GM03348 (cell line): ENCODE measurements at regions not wholly inside any gene's neighbourhood (a gene's known extent, or its start where the extent isn't known, plus 50 kb on each side); places are given as distances from the start of the nearest gene placed in this dataset.
"Not testable (repeated sequence)": the region's sequence is repeated elsewhere in the genome, so short reads cannot be mapped to it uniquely, and the experiment has no call there.

Experiments
- DNase-seq: peaks from one replicate; pipeline ENCODE4 v3.0.0; 2012; ENCODE audit warnings: low spot score

DNA sequence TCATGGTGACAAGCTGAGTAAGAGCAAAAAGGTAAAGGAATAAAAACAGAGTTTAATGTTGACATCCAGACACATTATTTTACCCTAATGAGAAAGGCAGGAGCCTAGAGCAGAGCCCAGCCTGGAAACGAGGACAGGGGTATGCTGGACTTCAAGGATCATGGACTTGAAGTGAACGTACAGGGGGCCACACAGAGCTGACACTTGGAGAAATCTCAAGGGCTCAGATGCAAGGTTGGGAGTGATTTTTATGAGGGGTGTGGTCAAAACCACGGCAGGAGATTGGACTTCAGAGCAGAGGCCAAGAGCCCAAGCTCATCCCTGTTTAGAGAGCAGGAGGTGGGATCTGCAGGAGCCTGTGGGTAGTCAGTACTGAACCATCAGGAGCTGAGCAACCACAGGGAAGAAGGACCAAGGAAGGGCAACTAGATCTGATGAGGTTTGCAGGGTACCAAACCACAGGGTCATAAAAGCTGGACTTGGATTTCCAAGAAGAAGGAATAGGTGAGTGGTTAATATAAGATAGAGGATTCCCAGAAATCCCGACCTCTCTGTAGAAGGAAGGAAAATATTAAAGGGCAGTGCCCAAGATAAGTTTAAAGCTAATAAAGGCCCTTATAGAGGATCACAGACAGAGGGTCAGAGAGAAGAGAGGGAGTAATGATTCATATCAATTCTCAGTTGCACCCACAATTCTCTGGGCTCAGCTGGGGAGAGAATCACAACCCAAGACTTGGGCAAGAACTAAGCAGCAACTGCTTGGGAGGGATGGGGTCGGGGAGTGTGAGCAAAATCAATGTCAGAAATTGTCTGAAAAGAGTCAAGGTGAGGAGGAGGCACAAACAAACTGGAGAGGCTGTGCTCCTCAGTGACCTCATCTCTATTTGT, 331.7 kb downstream of the SOX9 start:
- no peak for DNase-seq

- DNase-seq: no peak
Measured at GRCh38 chr17:72454342-72454741, 333.5 kb downstream of the SOX9 start.

DNA sequence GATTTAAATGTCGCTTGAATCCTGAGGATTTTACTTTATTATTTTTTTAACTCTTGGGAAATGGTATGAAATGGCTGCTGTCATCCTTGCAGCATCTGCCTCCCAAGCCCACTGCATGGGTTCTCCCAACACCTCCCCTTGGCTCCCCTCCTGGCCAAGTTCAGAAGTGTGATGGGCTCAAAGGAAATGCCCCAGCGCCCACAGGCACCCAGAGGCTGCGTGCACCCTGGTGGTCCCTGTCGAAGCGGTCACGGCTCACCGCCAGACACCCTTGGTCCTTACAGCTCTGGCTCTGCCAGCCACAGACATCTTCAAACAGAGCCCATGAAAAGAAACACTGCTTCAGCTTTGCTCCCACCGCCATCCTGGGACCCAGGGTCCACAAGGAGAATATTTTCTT, 334.7 kb downstream of the SOX9 start:
- DNase-seq: no peak

DNA sequence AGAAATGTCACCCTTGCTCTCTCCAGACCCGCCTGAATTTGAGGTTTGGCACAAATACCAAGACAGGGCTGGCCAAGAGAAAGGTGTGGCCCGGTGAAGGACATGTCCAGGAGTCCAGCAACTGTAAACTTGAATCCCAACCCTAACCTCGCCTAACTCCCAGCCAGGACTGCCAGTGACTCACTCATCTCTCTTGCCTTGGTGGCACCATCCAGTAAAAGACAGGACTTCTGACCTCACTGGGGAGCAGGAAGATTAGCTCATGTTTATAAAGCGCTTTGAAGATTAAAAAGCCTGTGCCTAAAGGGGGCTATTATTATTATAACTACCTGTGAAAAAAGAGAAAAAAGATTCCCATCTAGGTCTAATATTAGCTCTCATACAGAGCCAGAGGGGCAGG, 335.3 kb downstream of the SOX9 start:
- peak; percentile 55 for DNase-seq

DNA sequence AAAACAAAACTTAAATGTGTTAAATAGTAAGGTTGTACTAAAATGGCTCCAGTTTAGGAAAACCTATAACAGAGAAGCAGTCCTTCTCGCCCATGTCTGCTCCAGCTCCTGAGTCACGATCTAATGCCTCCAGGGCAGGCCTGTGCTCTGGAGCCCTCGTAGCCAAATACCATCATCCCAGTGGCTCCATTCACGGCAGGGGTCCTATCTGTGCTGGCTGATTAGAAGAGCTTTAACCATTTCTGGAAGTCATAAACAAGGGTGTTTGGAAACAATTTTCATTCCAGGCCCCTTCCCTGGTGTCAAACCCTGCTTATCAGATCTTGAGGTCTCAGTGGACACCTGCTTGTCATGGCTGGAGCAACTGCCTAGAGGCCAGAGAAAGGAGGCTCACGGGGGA, 336.9 kb downstream of the SOX9 start:
- no peak for DNase-seq

- DNase-seq: no peak
Measured at GRCh38 chr17:72458301-72458700, 337.5 kb downstream of the SOX9 start.

DNA sequence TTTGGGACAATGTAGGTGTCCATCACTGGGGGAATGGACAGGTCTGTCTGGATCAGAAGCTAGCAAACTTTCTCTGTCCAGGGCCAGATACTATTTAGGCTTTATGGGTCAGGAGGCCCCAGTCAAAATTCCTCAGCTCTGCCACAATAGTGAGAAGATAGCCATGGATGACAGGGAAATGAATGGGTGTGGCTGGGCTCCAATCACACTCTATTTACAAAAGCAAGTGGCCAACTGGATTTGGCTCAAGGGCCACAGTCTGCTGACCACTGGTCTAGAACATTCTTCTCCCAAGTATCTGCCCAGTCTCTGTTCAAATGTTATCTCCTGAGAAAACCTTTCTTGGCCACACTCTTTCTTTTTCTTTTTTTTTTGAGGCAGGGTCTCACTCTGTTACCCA, 339.9 kb downstream of the SOX9 start:
- no peak for DNase-seq

GRCh38 chr17:72461757-72462156, 340.9 kb downstream of the SOX9 start:
- DNase-seq: no peak

GRCh38 chr17:72462407-72462806, 341.6 kb downstream of the SOX9 start:
- no peak for DNase-seq

GRCh38 chr17:72462814-72463213, 342.0 kb downstream of the SOX9 start:
- DNase-seq: no peak

- no peak for DNase-seq
Measured at GRCh38 chr17:72463287-72464102, 342.7 kb downstream of the SOX9 start.

GRCh38 chr17:72464221-72464620, 343.4 kb downstream of the SOX9 start:
- DNase-seq: not testable (repeated sequence)

GRCh38 chr17:72465191-72466024, 344.6 kb downstream of the SOX9 start:
- peak; percentile 52 for DNase-seq

GRCh38 chr17:72466199-72466598, 345.4 kb downstream of the SOX9 start:
- no peak for DNase-seq

DNA sequence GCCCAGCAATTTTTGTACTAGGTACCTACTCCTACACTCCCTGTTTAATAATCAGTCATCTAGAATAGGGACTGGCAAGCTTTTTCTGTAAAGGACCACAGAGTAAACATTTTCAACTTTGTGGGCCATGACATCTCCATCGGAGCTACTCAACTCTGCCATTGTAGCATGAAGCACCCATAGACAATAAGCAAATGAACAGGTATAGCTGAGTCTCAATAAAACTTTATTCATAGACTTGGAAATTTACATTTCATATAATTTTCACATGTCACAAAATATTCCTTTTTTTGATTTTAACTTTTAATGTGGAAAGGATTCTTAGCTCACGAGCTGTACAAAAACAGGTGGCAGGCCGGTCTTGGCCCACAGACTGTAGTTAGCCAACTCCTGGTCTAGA, 345.8 kb downstream of the SOX9 start:
- DNase-seq: no peak

DNA sequence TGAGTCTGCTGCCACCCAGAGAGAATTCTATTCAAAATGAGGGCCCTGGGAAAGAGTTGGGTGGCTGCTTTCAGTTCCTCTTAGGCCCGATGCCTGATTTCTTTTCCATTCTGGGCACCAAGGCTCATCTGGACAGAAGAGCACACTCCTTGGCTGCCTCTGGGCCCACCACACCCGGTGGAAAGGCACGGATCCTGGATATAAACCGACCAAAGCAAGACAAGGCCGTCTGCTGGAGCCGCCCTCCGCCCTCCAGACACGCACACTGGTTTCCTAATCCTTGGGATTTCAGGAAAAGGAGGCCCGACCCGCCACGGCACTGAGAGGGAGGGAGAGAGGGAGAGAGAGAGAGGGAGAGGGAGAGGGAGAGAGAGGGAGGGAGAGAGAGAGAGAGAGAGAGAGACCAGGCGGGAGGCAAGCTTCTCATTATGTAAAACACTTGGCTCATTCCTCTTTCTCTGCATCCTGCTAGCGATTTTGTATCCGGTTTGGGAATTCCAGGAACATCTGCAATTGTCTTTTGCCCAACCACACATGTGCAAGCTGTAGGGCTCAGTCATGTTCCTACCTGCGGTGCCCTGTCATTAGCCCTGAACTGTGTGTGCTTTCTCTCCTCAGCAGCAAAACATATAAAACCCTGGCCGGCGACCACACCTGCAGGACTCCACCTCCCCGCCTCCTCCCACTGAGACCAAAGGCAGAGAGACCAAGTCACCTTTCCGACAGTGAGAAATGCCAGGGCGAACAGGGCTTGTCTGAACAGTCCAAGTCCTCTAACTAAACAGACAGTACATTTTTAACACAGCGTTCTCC, 347.2 kb downstream of the SOX9 start:
- peak; percentile 58 for DNase-seq

- no peak for DNase-seq
Measured at GRCh38 chr17:72468841-72469240, 348.0 kb downstream of the SOX9 start.

DNA sequence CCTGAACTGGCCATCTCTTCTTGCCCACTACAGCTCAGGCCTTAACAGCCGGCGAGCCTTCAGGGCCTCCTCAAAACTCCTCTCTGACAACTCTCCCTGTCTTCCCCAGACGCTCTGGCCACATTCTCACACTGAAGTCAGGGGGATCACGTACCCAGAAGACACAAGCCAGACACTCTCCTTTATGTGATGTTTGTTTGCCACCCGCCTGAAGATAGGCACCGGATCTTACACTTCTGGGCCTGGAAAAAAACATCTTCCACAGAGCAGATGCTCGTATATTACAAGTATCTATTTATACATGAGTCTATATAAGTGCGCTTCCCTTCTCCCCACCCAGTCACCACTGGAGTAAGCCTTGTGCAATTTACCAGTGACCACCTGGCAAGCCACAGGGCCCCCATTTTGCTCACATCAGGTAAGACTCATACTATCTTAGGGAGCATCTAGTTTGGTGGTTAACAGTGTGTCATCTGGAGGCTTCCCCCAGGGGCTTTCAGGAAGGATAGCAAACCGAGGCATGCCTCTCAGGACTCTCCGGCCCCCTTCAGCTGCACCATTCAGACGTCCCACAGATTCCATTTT, 349.4 kb downstream of the SOX9 start:
- no peak for DNase-seq

- no peak for DNase-seq
Measured at GRCh38 chr17:72470734-72471133, 349.9 kb downstream of the SOX9 start.

DNA sequence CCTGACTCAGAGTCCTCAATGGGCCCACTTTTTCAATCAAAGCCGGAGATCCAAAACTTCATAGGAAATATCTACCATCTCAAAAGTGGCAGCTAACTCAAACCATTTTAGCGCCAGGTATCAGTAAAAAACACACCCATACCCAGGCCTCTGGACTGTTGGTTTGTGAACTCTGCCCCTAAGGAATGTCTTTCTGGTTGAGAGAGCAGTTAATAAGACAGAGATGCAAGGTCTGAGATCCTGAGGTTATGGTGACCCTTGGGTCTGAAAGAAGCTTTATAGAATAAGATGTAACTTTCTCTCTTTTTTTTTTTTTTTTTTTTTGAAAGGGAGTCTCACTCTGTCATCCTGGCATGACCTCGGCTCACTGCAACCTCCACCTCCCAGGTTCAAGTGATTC, 350.5 kb downstream of the SOX9 start:
- no peak for DNase-seq

- DNase-seq: no peak
Measured at GRCh38 chr17:72472106-72472505, 351.3 kb downstream of the SOX9 start.
